PC-9 (cell line): ENCODE measurements at regions not wholly inside any gene's neighbourhood (a gene's known extent, or its start where the extent isn't known, plus 50 kb on each side); places are given as distances from the start of the nearest gene placed in this dataset.

Source experiments
- BruUV-seq: library from RNA; stranded (reverse); fragments of 400-500 nt; replicated peaks from 2 replicates; lab custom pipeline; 2021; lab: Mats Ljungman, UMichigan
- CTCF ChIA-PET: fragments of 300-600 bp; sonication (Branson Sonifier 250); formaldehyde crosslinking; loops from one replicate; lab custom pipeline; 2022; ENCODE audit warnings: antibody characterized with exemption; lab: Charles Lee
- POLR2A ChIA-PET: fragments of 300-600 bp; sonication (Branson Sonifier 250); formaldehyde crosslinking; loops from one replicate; lab custom pipeline; 2022; ENCODE audit warnings: antibody characterized with exemption; ENCODE audit not compliant: unreplicated experiment; lab: Charles Lee
- DNase-seq, 2 experiments: peaks; one replicate each; pipeline versions ENCODE4 v3.0.0 to v3.0.0-alpha.2; 2015 to 2022; ENCODE audit warnings: mixed read lengths in 1 of 2
- H2AFZ ChIP-seq: fragments of 200-600 bp; sonication (generic); 2 replicates; pipeline ENCODE4 v1.8.1; 2017; ENCODE audit warnings: antibody characterized with exemption
- H3F3A ChIP-seq: fragments of 200-600 bp; sonication (generic); 2 replicates; pipeline ENCODE4 v1.8.1; 2017; ENCODE audit warnings: antibody characterized with exemption, mild to moderate bottlenecking, low read depth; ENCODE audit not compliant: insufficient read depth
- H3K27ac ChIP-seq: fragments of 200-600 bp; sonication (generic); 2 replicates; pipeline ENCODE4 v1.6.1; 2016; ENCODE audit warnings: mixed run types
- H3K27me3 ChIP-seq: fragments of 200-600 bp; sonication (generic); 2 replicates; pipeline ENCODE4 v1.6.1; 2016; ENCODE audit warnings: low read depth, mixed run types; ENCODE audit not compliant: insufficient read depth
- H3K36me3 ChIP-seq: fragments of 200-600 bp; sonication (generic); 2 replicates; pipeline ENCODE4 v1.6.1; 2016; ENCODE audit warnings: low read depth, mixed run types
- H3K4me1 ChIP-seq: fragments of 200-600 bp; sonication (generic); replicated peaks from 2 replicates; pipeline ENCODE4 v1.6.1; 2016; ENCODE audit warnings: mixed run types; ENCODE audit not compliant: insufficient read depth
- H3K4me2 ChIP-seq: fragments of 200-600 bp; sonication (generic); 2 replicates; pipeline ENCODE4 v1.6.1; 2017; ENCODE audit warnings: mixed run types
- H3K4me3 ChIP-seq: fragments of 200-600 bp; sonication (generic); 2 replicates; pipeline ENCODE4 v1.6.1; 2016; ENCODE audit warnings: mixed run types
- H3K79me2 ChIP-seq: fragments of 200-600 bp; sonication (generic); 2 replicates; pipeline ENCODE4 v1.6.1; 2017; ENCODE audit warnings: low read depth, mixed run types
- H3K9me2 ChIP-seq: fragments of 200-600 bp; sonication (generic); 2 replicates; pipeline ENCODE4 v1.8.1; 2017; ENCODE audit warnings: mild to moderate bottlenecking; ENCODE audit not compliant: insufficient read depth
- H3K9me3 ChIP-seq: fragments of 200-600 bp; sonication (generic); 2 replicates; pipeline ENCODE4 v1.8.1; 2016; ENCODE audit warnings: low read depth; ENCODE audit not compliant: insufficient read depth
- H4K20me1 ChIP-seq: fragments of 200-600 bp; sonication (generic); 2 replicates; pipeline ENCODE4 v1.8.1; 2017; ENCODE audit not compliant: insufficient read depth
- EZH2 ChIP-seq: fragments of 200-600 bp; sonication (generic); IDR thresholded peaks from 2 replicates; pipeline ENCODE4 v1.8.0; 2017; ENCODE audit warnings: antibody characterized with exemption, low read depth
- intact Hi-C: fragments of 100-400 bp; cut with micrococcal nuclease; formaldehyde crosslinking; loops from one replicate; pipeline ENCODE4 v1.10.0; 2022; ENCODE audit not compliant: unreplicated experiment
- TF ChIP-seq, protein P1 (sequence below): fragments of 200-600 bp; sonication (generic); conservative IDR thresholded peaks from 2 replicates; pipeline ENCODE4 v1.6.1; 2017; ENCODE audit warnings: mixed run types, antibody characterized with exemption, mild to moderate bottlenecking, moderate library complexity

DNA sequence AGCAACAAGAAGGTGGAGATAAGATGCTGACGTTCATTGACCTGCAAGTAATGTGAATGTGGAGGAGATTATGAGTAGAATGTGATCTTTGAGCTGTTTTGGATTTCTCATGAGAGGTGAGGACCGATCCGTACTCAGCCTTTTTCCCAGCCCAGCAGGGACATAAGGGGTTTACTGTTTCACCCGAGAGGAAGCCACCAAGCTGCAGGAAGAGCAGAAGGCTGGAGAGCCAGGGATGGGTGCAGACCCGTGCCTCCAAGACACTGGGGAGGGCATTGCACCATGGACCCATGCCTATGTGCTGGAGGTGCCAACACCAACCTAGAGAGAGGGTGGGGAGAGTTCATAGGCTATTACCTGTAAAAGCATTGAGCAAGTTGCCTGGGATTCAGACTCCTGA, 206.0 kb upstream of the DIO3 start:
- peaks cover 5% of the 10 kb centered on the region; the same call in 1 of the 2 replicates for H3F3A ChIP-seq
- no peaks in the 10 kb centered on the region for H3K27me3 ChIP-seq
- DNase-seq, result no peak
- no peaks in the 10 kb centered on the region for H4K20me1 ChIP-seq
- H3K79me2 ChIP-seq, result no peaks in the 10 kb centered on the region
- H3K36me3 ChIP-seq, result no peaks in the 10 kb centered on the region
- H3K9me3 ChIP-seq, result no peaks in the 10 kb centered on the region
- CTCF ChIA-PET, result no interaction called here
- H3K4me1 ChIP-seq, result peaks cover 12% of the 10 kb centered on the region
- intact Hi-C loops, result no loop called here
- H3K4me2 ChIP-seq, result no peak overlapping the region
- no peak overlapping the region for H3K4me3 ChIP-seq
- H3K27ac ChIP-seq, result no peak overlapping the region
- TF ChIP-seq EZH2, result no peak
- TF ChIP-seq, protein P1, sequence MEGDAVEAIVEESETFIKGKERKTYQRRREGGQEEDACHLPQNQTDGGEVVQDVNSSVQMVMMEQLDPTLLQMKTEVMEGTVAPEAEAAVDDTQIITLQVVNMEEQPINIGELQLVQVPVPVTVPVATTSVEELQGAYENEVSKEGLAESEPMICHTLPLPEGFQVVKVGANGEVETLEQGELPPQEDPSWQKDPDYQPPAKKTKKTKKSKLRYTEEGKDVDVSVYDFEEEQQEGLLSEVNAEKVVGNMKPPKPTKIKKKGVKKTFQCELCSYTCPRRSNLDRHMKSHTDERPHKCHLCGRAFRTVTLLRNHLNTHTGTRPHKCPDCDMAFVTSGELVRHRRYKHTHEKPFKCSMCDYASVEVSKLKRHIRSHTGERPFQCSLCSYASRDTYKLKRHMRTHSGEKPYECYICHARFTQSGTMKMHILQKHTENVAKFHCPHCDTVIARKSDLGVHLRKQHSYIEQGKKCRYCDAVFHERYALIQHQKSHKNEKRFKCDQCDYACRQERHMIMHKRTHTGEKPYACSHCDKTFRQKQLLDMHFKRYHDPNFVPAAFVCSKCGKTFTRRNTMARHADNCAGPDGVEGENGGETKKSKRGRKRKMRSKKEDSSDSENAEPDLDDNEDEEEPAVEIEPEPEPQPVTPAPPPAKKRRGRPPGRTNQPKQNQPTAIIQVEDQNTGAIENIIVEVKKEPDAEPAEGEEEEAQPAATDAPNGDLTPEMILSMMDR, result no peak
- no peak overlapping the region for H2AFZ ChIP-seq
- POLR2A ChIA-PET, result interaction anchor here (0.6 kb wide), 1 partner anchor 289 kb away, joined by 12 read pairs; no protein-coding TSS in a partner anchor
- no peaks in the 10 kb centered on the region for H3K9me2 ChIP-seq
- BruUV-seq, result no TSS peak

DNA sequence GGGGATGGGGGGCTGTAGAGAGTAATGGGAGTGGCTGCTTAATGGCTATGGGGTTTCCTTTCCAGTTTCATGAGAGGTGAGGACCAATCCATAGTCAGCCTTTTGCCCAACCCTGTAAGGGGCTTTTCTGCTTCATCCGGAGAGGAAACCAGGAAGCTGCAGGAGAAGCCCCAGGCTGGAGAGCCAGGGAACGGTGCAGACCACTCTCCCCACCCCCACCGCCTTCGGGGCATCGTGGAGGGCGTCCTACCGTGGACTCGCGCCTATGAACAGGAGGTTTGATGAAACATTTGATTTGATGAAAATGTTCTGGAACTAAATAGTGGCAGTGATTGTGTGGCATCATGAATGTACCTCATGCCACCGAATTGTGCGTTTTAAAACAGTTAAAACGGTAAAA, 204.3 kb upstream of the DIO3 start:
- no peak overlapping the region for H3K27ac ChIP-seq
- intact Hi-C loops, result no loop called here
- TF ChIP-seq, protein P1, result no peak
- TF ChIP-seq EZH2, result no peak
- no peak for DNase-seq
- H4K20me1 ChIP-seq, result no peaks in the 10 kb centered on the region
- no peaks in the 10 kb centered on the region for H3K27me3 ChIP-seq
- H3K4me2 ChIP-seq, result no peak overlapping the region
- CTCF ChIA-PET, result no interaction called here
- H2AFZ ChIP-seq, result no peak overlapping the region
- H3K9me2 ChIP-seq, result no peaks in the 10 kb centered on the region
- no peaks in the 10 kb centered on the region for H3K36me3 ChIP-seq
- H3F3A ChIP-seq, result peaks cover 7% of the 10 kb centered on the region; the same call in 1 of the 2 replicates
- no peak overlapping the region for H3K4me3 ChIP-seq
- POLR2A ChIA-PET, result no interaction called here
- no TSS peak for BruUV-seq
- no peaks in the 10 kb centered on the region for H3K9me3 ChIP-seq
- peaks cover 14% of the 10 kb centered on the region for H3K4me1 ChIP-seq
- no peaks in the 10 kb centered on the region for H3K79me2 ChIP-seq

DNA sequence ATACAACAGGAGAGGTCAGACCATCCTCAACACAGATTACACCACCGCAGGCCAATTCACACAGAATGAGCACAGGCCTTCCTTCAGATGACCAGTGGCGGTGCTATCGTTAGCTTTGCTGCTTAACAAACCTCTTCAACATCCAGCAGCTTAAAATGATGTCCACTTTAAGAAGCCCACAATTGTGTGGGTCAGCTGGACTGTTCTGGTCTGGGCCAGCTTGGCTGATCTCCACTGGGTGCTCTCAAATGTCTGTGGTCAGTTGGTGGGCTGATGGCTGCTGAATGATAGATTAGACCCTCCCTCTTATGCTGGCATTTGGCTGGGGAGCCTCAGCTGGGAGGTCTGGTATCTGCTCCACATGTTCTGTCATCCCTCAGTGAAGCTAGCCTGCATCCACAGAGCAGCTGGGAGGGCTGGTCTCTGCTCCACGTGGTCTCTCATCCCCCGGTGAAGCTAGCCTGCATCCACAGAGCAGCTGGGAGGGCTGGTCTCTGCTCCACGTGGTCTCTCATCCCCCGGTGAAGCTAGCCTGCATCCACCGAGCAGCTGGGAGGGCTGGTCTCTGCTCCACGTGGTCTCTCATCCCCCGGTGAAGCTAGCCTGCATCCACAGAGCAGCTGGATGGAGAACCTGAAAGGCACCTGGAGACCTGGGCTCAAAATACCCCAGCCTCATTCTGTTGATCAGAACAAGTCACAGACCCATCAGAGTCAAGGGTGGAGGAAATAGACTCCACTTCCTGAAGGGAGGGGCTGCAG, 203.6 kb upstream of the DIO3 start:
- Histone ChIP-seq H3K9me3 (no peaks in the 10 kb centered on the region), H3K4me3 (no peak overlapping the region), H3F3A (peaks cover 7% of the 10 kb centered on the region; the same call in 1 of the 2 replicates), H4K20me1 (no peaks in the 10 kb centered on the region), H3K79me2 (no peaks in the 10 kb centered on the region), H3K36me3 (no peaks in the 10 kb centered on the region), H3K9me2 (no peaks in the 10 kb centered on the region), H3K4me2 (no peak overlapping the region), H3K27ac (no peak overlapping the region), H3K27me3 (no peaks in the 10 kb centered on the region), H3K4me1 (peaks cover 14% of the 10 kb centered on the region), H2AFZ (no peak overlapping the region)
- CTCF ChIA-PET, result no interaction called here
- no peak for DNase-seq
- TF ChIP-seq, protein P1, result no peak
- no peak for TF ChIP-seq EZH2
- no TSS peak for BruUV-seq
- POLR2A ChIA-PET, result no interaction called here
- intact Hi-C loops, result no loop called here
